ENCODE measurements at regions not wholly inside any gene's neighbourhood (a gene's known extent, or its start where the extent isn't known, plus 50 kb on each side); places are given as distances from the start of the nearest gene placed in this dataset.

- no peak for DNase-seq
Observed at GRCh38 chr6:4008324-4009047, 70.5 kb downstream of the FAM217A start.

DNA sequence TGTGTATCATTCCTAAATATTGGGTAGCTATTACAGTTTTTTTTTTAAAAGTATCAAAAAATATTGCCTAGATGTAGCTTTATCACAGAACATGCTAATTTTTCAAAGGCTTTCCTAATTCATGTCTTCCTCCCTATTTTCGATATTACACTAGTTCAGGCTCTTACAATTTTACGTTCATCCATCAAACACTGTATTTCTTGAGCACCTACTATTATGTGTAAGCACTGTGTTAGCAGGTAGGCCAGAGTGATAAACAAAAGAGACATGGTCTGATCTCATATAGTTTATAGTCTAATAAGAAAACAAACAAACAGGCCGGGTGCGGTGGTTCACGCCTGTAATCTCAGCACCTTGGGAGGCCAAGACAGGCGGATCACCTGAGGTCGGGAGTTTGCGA is 69.5 kb downstream of the FAM217A start:
- DNase-seq: no peak

DNA sequence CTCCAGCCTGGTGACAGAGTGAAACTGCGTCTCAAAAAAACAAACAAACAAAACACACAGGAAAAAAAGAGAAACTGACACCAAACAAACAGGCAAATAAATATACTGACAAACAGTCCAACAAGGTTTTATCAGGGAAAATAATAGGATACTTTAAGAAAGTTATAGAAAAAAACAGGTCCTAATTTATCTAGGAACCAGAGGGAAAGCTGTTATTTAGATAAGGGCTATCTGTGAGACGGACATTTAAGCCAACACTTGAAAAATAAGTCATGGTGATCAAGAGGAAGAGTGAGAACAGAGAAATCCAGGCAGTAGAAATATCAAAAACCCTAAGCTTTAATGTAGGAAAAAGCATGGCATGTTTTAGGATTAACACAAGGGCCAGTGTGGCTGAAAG is 68.9 kb downstream of the FAM217A start:
- no peak for DNase-seq

DNA sequence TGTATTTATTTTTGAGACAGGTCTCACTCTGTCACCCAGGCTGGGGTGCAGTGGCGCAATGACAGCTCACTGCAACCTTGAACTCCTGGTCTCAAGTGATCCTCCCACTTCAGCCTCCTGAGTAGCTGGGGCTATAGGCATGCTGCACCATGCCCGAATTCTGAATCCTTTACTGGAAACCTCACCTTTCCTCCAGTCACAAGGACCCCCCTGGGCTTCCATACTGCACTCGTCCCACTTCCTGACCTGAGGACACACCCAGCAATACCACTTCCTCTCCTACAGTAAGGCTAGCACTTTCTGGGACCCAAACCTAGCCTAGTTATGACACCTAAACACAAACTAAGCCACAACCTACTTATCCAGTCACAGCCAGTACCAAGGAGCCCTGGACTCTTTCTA is 68.2 kb downstream of the FAM217A start:
- DNase-seq: no peak

- no peak for DNase-seq
Observed at GRCh38 chr6:4012826-4013225, 66.1 kb downstream of the FAM217A start.

DNA sequence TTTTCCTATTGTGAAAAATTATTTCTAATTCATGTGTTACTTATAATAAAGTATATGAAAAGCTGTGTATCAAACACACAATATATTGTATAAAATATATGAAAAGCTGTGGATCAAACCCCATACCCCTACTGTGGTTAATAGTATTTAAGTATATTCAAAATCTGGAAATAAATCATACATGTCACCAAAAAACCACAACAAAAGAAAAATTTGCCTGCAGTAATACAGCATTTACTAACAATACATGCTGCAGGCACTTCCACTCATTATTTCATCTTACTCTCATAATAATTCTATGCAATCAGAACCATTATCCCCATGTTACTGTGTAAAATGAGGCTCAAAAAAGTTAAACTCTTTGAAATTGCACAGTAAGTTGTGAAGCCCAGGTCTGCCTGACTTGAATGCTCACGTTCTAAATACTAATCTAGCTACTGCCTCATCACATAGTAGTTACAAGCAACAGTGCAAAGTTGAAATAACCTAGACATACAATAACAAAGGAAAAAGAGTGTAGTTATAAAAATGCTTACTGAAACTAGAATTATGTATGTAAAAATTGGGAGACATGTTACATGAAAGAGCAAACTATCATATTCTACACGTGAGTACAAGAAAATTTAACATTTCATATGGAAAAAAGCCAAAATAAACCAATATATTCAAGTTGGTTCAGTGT is 61.7 kb downstream of the FAM217A start:
- no peak for DNase-seq

- no peak for DNase-seq
Observed at GRCh38 chr6:4017834-4018170, 61.1 kb downstream of the FAM217A start.

- peak; percentile 77 for DNase-seq
Observed at GRCh38 chr6:4018171-4018923, 60.6 kb downstream of the FAM217A start.
